ENCODE measurements at regions not wholly inside any gene's neighbourhood (a gene's known extent, or its start where the extent isn't known, plus 50 kb on each side); places are given as distances from the start of the nearest gene placed in this dataset.

GRCh38 chr5:2256691-2257280, 374.1 kb upstream of the IRX4 start:
- H3K36me3 Mint-ChIP-seq (ENCODE audit: low read depth): no peaks in the 10 kb centered on the region

GRCh38 chr5:2255915-2256690, 373.4 kb upstream of the IRX4 start:
- Mint-ChIP-seq H3K36me3 (ENCODE audit: low read depth) (no peaks in the 10 kb centered on the region), H3K9me3 (no peaks in the 10 kb centered on the region), H3K27ac (no peak overlapping the region), H3K4me1 (no peaks in the 10 kb centered on the region), H3K27me3 (no peaks in the 10 kb centered on the region), H3K4me3 (no peak overlapping the region)
- DNase-seq: no peak
- intact Hi-C loops (cut with micrococcal nuclease): no loop called here

More at GRCh38 chr5:2256691-2257280, 374.1 kb upstream of the IRX4 start:
- no peak for DNase-seq
- Mint-ChIP-seq H3K4me3 (no peak overlapping the region), H3K27ac (no peak overlapping the region), H3K4me1 (no peaks in the 10 kb centered on the region), H3K27me3 (no peaks in the 10 kb centered on the region), H3K9me3 (no peaks in the 10 kb centered on the region)
- intact Hi-C loops (cut with micrococcal nuclease): no loop called here

GRCh38 chr5:2254880-2255750, 372.4 kb upstream of the IRX4 start:
- Mint-ChIP-seq H3K4me3 (no peak overlapping the region), H3K27me3 (no peaks in the 10 kb centered on the region), H3K4me1 (no peaks in the 10 kb centered on the region), H3K36me3 (ENCODE audit: low read depth) (no peaks in the 10 kb centered on the region), H3K27ac (no peak overlapping the region), H3K9me3 (no peaks in the 10 kb centered on the region)
- DNase-seq: no peak
- intact Hi-C loops (cut with micrococcal nuclease): no loop called here

GRCh38 chr5:2254406-2254805, 371.7 kb upstream of the IRX4 start:
- Mint-ChIP-seq H3K36me3 (ENCODE audit: low read depth) (no peaks in the 10 kb centered on the region), H3K27ac (no peak overlapping the region), H3K9me3 (no peaks in the 10 kb centered on the region), H3K4me3 (no peak overlapping the region), H3K27me3 (no peaks in the 10 kb centered on the region), H3K4me1 (no peaks in the 10 kb centered on the region)
- no peak for DNase-seq
- intact Hi-C loops (cut with micrococcal nuclease): no loop called here

GRCh38 chr5:2253040-2253975, 370.6 kb upstream of the IRX4 start:
- Mint-ChIP-seq H3K27me3 (no peaks in the 10 kb centered on the region), H3K36me3 (ENCODE audit: low read depth) (no peaks in the 10 kb centered on the region)
- DNase-seq: no peak

GRCh38 chr5:2251751-2252150, 369.0 kb upstream of the IRX4 start:
- intact Hi-C loops (cut with micrococcal nuclease): no loop called here
- no peak overlapping the region for H3K27ac Mint-ChIP-seq
- DNase-seq: no peak
- H3K4me1 Mint-ChIP-seq: no peaks in the 10 kb centered on the region
- no peaks in the 10 kb centered on the region for H3K27me3 Mint-ChIP-seq
- H3K4me3 Mint-ChIP-seq: no peak overlapping the region
- H3K9me3 Mint-ChIP-seq: no peaks in the 10 kb centered on the region
- no peaks in the 10 kb centered on the region for H3K36me3 Mint-ChIP-seq (ENCODE audit: low read depth)

More at GRCh38 chr5:2253040-2253975, 370.6 kb upstream of the IRX4 start:
- Mint-ChIP-seq H3K9me3 (no peaks in the 10 kb centered on the region), H3K4me3 (no peak overlapping the region), H3K4me1 (no peaks in the 10 kb centered on the region), H3K27ac (no peak overlapping the region)
- intact Hi-C loops (cut with micrococcal nuclease): no loop called here

GRCh38 chr5:2251298-2251697, 368.6 kb upstream of the IRX4 start:
- Mint-ChIP-seq H3K27me3 (no peaks in the 10 kb centered on the region), H3K36me3 (ENCODE audit: low read depth) (no peaks in the 10 kb centered on the region), H3K4me3 (no peak overlapping the region), H3K9me3 (no peaks in the 10 kb centered on the region), H3K4me1 (no peaks in the 10 kb centered on the region), H3K27ac (no peak overlapping the region)
- intact Hi-C loops (cut with micrococcal nuclease): no loop called here
- no peak for DNase-seq

- Mint-ChIP-seq H3K4me1 (no peaks in the 10 kb centered on the region), H3K9me3 (no peaks in the 10 kb centered on the region), H3K27ac (no peak overlapping the region), H3K4me3 (no peak overlapping the region), H3K27me3 (no peaks in the 10 kb centered on the region), H3K36me3 (ENCODE audit: low read depth) (no peaks in the 10 kb centered on the region)
- intact Hi-C loops (cut with micrococcal nuclease): no loop called here
- DNase-seq: no peak
These were observed 367.7 kb upstream of the IRX4 start for GRCh38 chr5:2250365-2250950.

GRCh38 chr5:2249442-2249841, 366.7 kb upstream of the IRX4 start:
- no peaks in the 10 kb centered on the region for H3K4me1 Mint-ChIP-seq
- H3K27me3 Mint-ChIP-seq: no peaks in the 10 kb centered on the region
- DNase-seq: no peak
- intact Hi-C loops (cut with micrococcal nuclease): no loop called here
- H3K27ac Mint-ChIP-seq: no peak overlapping the region
- no peak overlapping the region for H3K4me3 Mint-ChIP-seq
- H3K36me3 Mint-ChIP-seq (ENCODE audit: low read depth): no peaks in the 10 kb centered on the region
- no peaks in the 10 kb centered on the region for H3K9me3 Mint-ChIP-seq

GRCh38 chr5:2249026-2249425, 366.3 kb upstream of the IRX4 start:
- no peaks in the 10 kb centered on the region for H3K36me3 Mint-ChIP-seq (ENCODE audit: low read depth)
- H3K4me3 Mint-ChIP-seq: no peak overlapping the region
- no peaks in the 10 kb centered on the region for H3K27me3 Mint-ChIP-seq
- no peak overlapping the region for H3K27ac Mint-ChIP-seq
- no peaks in the 10 kb centered on the region for H3K4me1 Mint-ChIP-seq
- H3K9me3 Mint-ChIP-seq: no peaks in the 10 kb centered on the region
- intact Hi-C loops (cut with micrococcal nuclease): no loop called here
- no peak for DNase-seq

- Mint-ChIP-seq H3K36me3 (ENCODE audit: low read depth) (no peaks in the 10 kb centered on the region), H3K27ac (no peak overlapping the region), H3K9me3 (peaks cover 2% of the 10 kb centered on the region), H3K4me1 (no peaks in the 10 kb centered on the region), H3K4me3 (no peak overlapping the region), H3K27me3 (no peaks in the 10 kb centered on the region)
- DNase-seq: no peak
- intact Hi-C loops (cut with micrococcal nuclease): no loop called here
These were observed 359.8 kb upstream of the IRX4 start for GRCh38 chr5:2242539-2242938.

GRCh38 chr5:2241842-2242241, 359.1 kb upstream of the IRX4 start:
- H3K36me3 Mint-ChIP-seq (ENCODE audit: low read depth): no peaks in the 10 kb centered on the region
- no peak overlapping the region for H3K4me3 Mint-ChIP-seq
- intact Hi-C loops (cut with micrococcal nuclease): no loop called here
- no peaks in the 10 kb centered on the region for H3K27me3 Mint-ChIP-seq
- DNase-seq: no peak
- H3K9me3 Mint-ChIP-seq: peaks cover 3% of the 10 kb centered on the region
- H3K4me1 Mint-ChIP-seq: no peaks in the 10 kb centered on the region
- no peak overlapping the region for H3K27ac Mint-ChIP-seq

Data from activated CD4-positive, alpha-beta T cell treated with anti-CD3 and anti-CD28 coated beads, Interleukin-2, amount 10 ng/mL, durations not matched to agents 24 days and 14 days (primary cell).